HUDEP-2 (cell line): ENCODE measurements at regions not wholly inside any gene's neighbourhood (a gene's known extent, or its start where the extent isn't known, plus 50 kb on each side); places are given as distances from the start of the nearest gene placed in this dataset.

Experiments used
- DNase-seq, 76 experiments: peaks; one replicate each; lab custom pipeline; 2025; ENCODE audit not compliant: unreplicated experiment in 76 of 76; lab: John Stamatoyannopoulos, UW

- DNase-seq = no peak
Measured at GRCh38 chr3:182524711-182525401, 268.4 kb upstream of the ATP11B start.

- no peak for DNase-seq
Measured at GRCh38 chr3:182525766-182526374, 267.4 kb upstream of the ATP11B start.

DNA sequence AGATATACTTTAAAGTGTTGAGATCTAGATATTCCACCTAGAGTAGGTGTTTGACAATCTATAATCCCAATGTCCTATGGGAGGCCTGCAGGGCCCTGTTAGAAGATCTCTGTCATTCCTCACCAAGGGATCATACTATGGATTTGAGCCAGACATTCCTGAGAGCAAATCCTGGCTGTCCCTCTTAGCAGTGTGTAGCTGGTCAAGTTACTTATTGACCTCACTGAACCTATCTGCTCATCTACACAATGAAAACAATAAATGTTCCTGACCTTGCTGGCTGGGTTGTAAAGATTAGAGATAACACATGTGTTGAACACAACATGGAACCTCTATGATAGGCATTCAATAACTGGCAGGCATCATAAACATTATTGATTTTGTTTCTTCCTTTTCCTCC, 265.6 kb upstream of the ATP11B start:
- DNase-seq = no peak

- no peak for DNase-seq
Measured at GRCh38 chr3:182530316-182530715, 263.0 kb upstream of the ATP11B start.

- DNase-seq = peak in 1 of 76 experiments; percentile 1
Measured at GRCh38 chr3:182533394-182533793, 259.9 kb upstream of the ATP11B start.

DNA sequence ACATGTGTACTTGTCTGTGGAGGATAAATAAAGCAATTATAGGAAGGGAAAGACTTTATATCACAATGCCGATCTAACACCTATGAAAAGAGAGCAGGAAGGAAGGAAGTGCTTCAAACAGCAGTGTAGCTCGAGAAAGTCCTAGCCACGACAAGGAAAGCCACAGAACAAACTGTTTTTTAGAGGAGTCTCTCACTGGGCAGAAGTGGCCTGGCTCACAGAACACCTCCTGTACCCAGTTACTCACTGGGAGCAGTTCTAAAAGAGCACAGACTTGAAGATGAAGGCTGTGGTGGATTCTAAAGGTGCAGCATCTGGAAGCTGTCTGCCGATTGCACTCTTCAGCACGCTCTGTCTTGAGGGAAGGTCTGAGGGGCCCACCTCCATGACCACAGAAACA, 248.8 kb upstream of the ATP11B start:
- peak in 1 of 76 experiments; percentile 1 for DNase-seq

DNA sequence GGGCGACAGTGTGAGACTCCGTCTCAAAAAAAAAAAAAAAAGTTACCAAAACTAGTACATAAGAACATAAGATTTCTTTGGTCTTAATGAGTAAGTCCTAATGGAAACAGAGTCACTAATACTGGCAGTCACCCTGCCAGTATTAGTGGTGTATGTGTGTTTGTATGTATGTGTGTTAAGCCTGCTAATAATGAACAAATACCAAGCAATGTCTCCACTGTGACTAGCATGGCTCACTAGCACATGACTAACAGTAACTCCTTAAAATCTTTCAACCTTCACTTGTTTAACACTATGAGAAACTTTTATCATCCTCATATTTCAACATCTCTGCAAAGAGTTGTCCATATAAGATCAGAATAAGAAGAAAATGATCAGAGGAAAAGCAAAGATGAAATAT, 231.0 kb upstream of the ATP11B start:
- no peak for DNase-seq

GRCh38 chr3:182565916-182566796, 227.1 kb upstream of the ATP11B start:
- no peak for DNase-seq

GRCh38 chr3:182567700-182568099, 225.6 kb upstream of the ATP11B start:
- no peak for DNase-seq

DNA sequence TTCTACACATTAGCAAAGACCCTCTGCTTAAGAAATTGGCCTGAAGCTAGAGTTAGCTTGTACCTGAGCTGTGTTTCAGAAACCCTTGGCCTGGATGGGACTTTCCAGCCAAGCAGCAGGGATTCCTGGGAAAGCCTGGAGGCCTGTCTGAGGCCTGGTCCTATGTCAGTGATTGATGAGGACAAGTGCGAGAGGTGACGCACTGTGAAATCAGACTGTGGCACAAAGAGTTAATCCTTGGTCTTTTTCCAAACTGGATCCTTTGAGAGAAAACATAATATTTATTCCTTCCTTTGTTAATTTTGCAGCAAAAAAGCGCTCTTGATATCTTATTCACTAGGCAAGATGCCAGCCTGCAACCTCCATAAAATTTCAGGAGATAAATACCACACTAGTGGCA, 225.0 kb upstream of the ATP11B start:
- DNase-seq = no peak

- no peak for DNase-seq
Measured at GRCh38 chr3:182568876-182569275, 224.4 kb upstream of the ATP11B start.

GRCh38 chr3:182570946-182571594, 222.2 kb upstream of the ATP11B start:
- no peak for DNase-seq

- DNase-seq = no peak
Measured at GRCh38 chr3:182575941-182576340, 217.4 kb upstream of the ATP11B start.

- no peak for DNase-seq
Measured at GRCh38 chr3:182583545-182583944, 209.8 kb upstream of the ATP11B start.

DNA sequence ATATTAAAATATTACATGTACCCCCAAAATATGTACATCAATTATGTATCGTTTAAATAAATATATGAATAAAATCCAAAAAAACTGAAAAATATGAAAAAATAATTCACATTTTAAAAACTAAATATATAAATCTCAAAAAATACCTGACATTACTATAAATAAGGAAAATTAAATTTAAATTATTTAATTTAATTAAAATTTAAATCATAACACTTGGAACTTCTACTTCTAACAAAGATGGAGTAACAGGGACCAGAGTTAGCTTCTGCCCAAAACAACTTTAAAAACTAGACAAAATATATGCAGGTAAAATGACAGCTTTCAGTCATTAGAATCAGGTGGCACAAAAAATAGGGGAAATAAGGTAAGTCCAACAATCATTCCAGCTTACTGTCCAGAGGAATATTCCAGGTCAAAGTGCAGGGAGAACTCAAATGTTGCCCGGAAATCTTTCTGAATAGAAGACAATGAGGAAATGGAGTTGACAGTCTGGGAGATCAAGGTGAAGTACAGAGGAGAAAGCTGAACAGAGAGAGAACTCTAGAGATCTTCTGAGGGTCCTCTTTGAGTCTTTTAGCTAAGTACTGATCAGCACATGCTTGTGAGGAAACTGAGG, 207.7 kb upstream of the ATP11B start:
- no peak for DNase-seq

- DNase-seq = no peak
Measured at GRCh38 chr3:182592747-182593146, 200.6 kb upstream of the ATP11B start.

DNA sequence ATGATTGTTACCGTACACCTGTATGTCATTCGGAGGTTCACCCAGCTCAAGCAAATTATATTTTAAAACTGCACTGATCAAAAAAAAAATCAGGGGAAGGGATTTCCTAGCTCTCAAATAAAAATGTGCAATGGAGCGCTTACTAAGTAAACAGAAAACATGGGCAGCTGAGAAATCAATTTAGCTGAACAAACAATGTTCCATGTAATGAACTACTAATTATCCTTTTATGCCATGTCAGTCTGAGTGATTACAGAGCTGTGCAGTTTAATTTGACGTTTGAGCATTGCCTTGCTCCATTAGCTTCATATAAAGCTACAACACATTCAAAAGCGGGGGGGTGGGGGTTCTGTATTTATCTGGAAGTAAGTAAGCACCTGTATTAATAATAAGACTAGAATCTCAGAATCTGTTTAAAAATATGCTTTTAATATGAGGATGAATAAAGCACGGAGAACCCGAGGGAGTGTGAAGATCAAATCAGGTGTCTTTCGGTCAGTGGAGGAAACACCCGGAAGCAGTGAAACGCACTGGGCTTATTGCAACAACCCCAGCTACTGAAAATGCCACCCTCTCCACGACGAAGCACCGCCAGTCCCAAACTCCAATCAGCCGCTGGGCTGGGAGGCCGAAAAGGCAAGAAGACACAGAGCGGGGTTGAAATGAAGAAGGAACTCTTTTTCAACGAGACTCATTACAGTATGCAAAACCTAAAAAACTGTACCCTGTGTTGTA, 196.5 kb upstream of the ATP11B start:
- DNase-seq = no peak

- no peak for DNase-seq
Measured at GRCh38 chr3:182597621-182598041, 195.7 kb upstream of the ATP11B start.

DNA sequence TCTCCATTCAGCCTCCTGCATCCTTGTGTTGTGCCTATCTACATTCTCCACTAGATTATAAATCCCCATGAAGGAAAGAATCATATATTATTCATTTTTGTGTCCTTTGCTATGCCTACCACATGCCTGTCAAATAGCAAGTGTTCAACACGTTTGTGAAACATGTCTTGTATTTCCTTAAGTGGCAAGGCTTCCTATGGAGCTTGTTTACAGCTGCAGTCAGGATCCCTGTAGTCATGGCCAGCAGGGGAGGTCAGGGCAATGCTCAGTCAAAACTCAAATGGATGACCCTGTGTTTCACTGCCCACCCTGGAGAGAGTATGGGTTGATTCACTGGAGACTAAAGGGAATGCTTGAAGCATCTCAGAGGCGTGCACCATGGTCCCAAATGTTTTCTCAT, 191.7 kb upstream of the ATP11B start:
- no peak for DNase-seq

DNA sequence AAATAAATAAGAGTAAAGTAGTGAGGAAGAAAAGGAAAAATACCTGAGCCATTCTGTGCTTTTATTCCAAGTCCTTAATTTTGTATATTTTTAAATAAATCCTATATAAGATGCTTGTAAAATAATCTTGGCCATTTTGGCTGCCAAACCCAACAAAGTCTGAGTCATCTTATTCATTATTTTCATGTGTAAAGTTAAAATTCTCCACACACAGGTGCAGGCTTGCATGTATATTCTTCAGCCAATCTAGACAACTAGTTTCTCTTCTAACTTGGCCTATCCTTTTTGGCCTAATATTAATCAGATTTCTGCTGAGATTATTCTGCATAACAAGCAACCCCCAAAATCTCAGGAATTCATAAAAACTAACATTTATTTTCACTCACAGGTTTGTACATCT, 189.8 kb upstream of the ATP11B start:
- no peak for DNase-seq
